ENCODE measurements at regions not wholly inside any gene's neighbourhood (a gene's known extent, or its start where the extent isn't known, plus 50 kb on each side); places are given as distances from the start of the nearest gene placed in this dataset.

- TF ChIP-seq CTCF (IDR thresholded peaks at IDR 0.05) (no peak), POLR2A (IDR thresholded peaks at IDR 0.05) (no peak)
These were observed 1107.3 kb downstream of the TMEM121 start for GRCh38 chr14:106633721-106634120.

All from testis (tissue), 2 donors.